Renal cortex interstitium (tissue), 11 donors: ENCODE measurements at regions not wholly inside any gene's neighbourhood (a gene's known extent, or its start where the extent isn't known, plus 50 kb on each side); places are given as distances from the start of the nearest gene placed in this dataset.

ENCODE experiments used
- DNase-seq, 11 donors: peaks; one replicate each; pipeline ENCODE4 v3.0.0-alpha.2; 2013; ENCODE audit warnings: low read depth in 9 of 11, low spot score in 4 of 11; ENCODE audit errors: extremely low read depth in 1 of 11

- DNase-seq: no peak
Observed at GRCh38 chr2:14420851-14421250, 211.7 kb upstream of the LRATD1 start.

GRCh38 chr2:14422426-14422825, 210.1 kb upstream of the LRATD1 start:
- DNase-seq: no peak

GRCh38 chr2:14423145-14423906, 209.2 kb upstream of the LRATD1 start:
- no peak for DNase-seq

GRCh38 chr2:14424478-14425390, 207.8 kb upstream of the LRATD1 start:
- no peak for DNase-seq

GRCh38 chr2:14425869-14426268, 206.6 kb upstream of the LRATD1 start:
- DNase-seq: no peak

GRCh38 chr2:14428056-14428455, 204.5 kb upstream of the LRATD1 start:
- no peak for DNase-seq

GRCh38 chr2:14433946-14434495, 198.5 kb upstream of the LRATD1 start:
- DNase-seq: no peak

GRCh38 chr2:14445670-14446069, 186.8 kb upstream of the LRATD1 start:
- DNase-seq: no peak

- no peak for DNase-seq
Observed at GRCh38 chr2:14448340-14448739, 184.2 kb upstream of the LRATD1 start.

GRCh38 chr2:14451312-14451711, 181.2 kb upstream of the LRATD1 start:
- no peak for DNase-seq

GRCh38 chr2:14454202-14454601, 178.3 kb upstream of the LRATD1 start:
- no peak for DNase-seq

GRCh38 chr2:14459786-14460325, 172.7 kb upstream of the LRATD1 start:
- DNase-seq: no peak

GRCh38 chr2:14475994-14476393, 156.5 kb upstream of the LRATD1 start:
- no peak for DNase-seq

- no peak for DNase-seq
Observed at GRCh38 chr2:14479486-14479885, 153.0 kb upstream of the LRATD1 start.

- DNase-seq: no peak
Observed at GRCh38 chr2:14480120-14480519, 152.4 kb upstream of the LRATD1 start.

- no peak for DNase-seq
Observed at GRCh38 chr2:14480906-14481305, 151.6 kb upstream of the LRATD1 start.

- DNase-seq: no peak
Observed at GRCh38 chr2:14492920-14493503, 139.5 kb upstream of the LRATD1 start.

- no peak for DNase-seq
Observed at GRCh38 chr2:14494759-14495158, 137.8 kb upstream of the LRATD1 start.

- no peak for DNase-seq
Observed at GRCh38 chr2:14501061-14501460, 131.5 kb upstream of the LRATD1 start.
